Activated naive CD4-positive, alpha-beta T cell treated with anti-CD3 and anti-CD28 coated beads, Interleukin-2, amount 50 U/mL, for 72 hours (primary cell): ENCODE measurements at regions not wholly inside any gene's neighbourhood (a gene's known extent, or its start where the extent isn't known, plus 50 kb on each side); places are given as distances from the start of the nearest gene placed in this dataset.
A peak's percentile ranks its signal among the peaks of the same experiment; 100 is the strongest.

Source experiments
- ATAC-seq, 2 donors: fragments of 150-1000 bp; cut with Tn5 transposase; 2 replicates each; pipeline ENCODE4 v1.10.0; 2021; ENCODE audit warnings: mild to moderate bottlenecking in 2 of 2, moderate library complexity in 2 of 2
- DNase-seq, 2 donors: peaks; one replicate each; pipeline ENCODE4 v3.0.0; 2021 to 2022; ENCODE audit warnings: low spot score in 2 of 2
- H3K27ac Mint-ChIP-seq, 2 donors: one replicate each; pipeline ENCODE4 v1.8.0; 2022; ENCODE audit warnings: mild to moderate bottlenecking in 2 of 2, mixed read lengths in 2 of 2
- H3K36me3 Mint-ChIP-seq, 2 donors: one replicate each; pipeline ENCODE4 v1.8.0; 2022; ENCODE audit warnings: mixed read lengths in 2 of 2
- H3K9me3 Mint-ChIP-seq, 2 donors: one replicate each; pipeline ENCODE4 v1.8.0; 2022; ENCODE audit warnings: mixed read lengths in 2 of 2

- Mint-ChIP-seq H3K9me3 (peaks cover 0 to 6% of the 10 kb centered on the region in 2 donors), H3K27ac (no peak overlapping the region), H3K36me3 (no peaks in the 10 kb centered on the region)
- no peak for ATAC-seq
- no peak for DNase-seq
These were observed 59.2 kb downstream of the EMX2 start for GRCh38 chr10:117601716-117602115.

GRCh38 chr10:117603081-117603480 lies 60.5 kb downstream of the EMX2 start:
- DNase-seq = no peak
- Mint-ChIP-seq H3K27ac (peak overlapping the region in 1 of 2 donors; percentile 30), H3K36me3 (no peaks in the 10 kb centered on the region), H3K9me3 (peaks cover 0 to 6% of the 10 kb centered on the region in 2 donors)
- no peak for ATAC-seq

DNA sequence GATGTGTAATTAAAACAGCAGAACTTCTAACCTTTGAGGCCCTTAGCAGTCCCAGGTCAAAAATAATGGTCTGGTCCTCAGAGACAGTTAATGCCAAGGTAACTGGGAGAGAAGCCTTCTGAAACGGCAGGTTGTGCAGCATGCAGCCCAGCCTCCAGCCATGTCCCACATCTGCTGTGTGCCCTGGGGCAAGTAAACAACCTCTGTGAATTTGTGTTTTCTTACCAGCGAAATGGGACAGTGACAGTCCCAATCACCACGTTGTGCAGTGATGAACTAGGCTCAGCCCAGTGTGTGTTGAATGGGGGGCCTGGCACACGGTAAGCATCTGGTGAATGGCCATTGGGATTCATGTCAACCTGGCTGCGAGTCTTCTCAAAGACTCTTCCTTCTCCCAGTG lies 61.2 kb downstream of the EMX2 start:
- Mint-ChIP-seq H3K36me3 (no peaks in the 10 kb centered on the region), H3K9me3 (peaks cover 0 to 6% of the 10 kb centered on the region in 2 donors), H3K27ac (no peak overlapping the region)
- ATAC-seq (no peak), DNase-seq (no peak)

- H3K27ac Mint-ChIP-seq = no peak overlapping the region
- no peak for ATAC-seq
- no peak for DNase-seq
- H3K9me3 Mint-ChIP-seq = peaks cover 0 to 9% of the 10 kb centered on the region in 2 donors
- no peaks in the 10 kb centered on the region for H3K36me3 Mint-ChIP-seq
These were observed 66.7 kb downstream of the EMX2 start for GRCh38 chr10:117609095-117609795.

DNA sequence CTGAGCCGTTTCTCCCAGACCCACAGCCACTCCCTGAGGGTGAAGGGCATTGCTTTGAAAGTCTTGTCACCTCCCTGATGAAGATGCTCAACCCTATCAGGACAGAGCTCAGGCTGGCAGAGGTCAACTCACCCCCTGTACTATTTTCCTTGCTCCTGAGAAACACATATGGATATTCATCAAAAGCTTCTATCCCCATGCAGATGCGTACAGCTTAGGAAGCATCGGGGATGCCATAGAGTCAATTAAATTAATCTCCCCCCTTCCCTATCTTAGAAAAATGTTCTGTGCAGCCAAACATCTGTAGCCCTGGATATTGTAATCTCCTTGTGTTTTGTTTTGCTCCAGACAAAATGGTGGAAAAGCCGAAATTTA lies 67.2 kb downstream of the EMX2 start:
- Mint-ChIP-seq H3K27ac (no peak overlapping the region), H3K36me3 (no peaks in the 10 kb centered on the region), H3K9me3 (peaks cover 0 to 7% of the 10 kb centered on the region in 2 donors)
- no peak for DNase-seq
- no peak for ATAC-seq

DNA sequence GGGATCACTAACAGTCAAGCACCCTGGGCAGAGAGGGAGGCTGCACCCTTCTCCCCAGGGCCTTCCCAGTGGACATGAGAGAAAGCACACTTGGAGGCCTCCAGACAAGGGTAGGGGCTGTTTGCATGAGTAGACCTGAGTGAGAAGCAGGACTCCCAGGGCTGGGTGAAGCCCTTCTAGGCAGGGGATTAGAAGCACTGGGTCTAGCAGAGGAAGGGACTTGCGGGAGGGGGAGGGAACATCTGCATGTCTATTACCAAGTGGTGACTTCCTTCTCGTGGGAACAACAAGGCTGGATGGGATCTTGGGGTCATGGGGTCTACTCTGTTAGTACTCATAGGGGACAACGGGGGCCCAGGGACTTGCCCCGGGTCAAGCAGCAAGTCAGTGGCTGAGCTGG lies 67.8 kb downstream of the EMX2 start:
- no peak for ATAC-seq
- Mint-ChIP-seq H3K9me3 (peaks cover 0 to 6% of the 10 kb centered on the region in 2 donors), H3K36me3 (no peaks in the 10 kb centered on the region), H3K27ac (no peak overlapping the region)
- DNase-seq = no peak

DNA sequence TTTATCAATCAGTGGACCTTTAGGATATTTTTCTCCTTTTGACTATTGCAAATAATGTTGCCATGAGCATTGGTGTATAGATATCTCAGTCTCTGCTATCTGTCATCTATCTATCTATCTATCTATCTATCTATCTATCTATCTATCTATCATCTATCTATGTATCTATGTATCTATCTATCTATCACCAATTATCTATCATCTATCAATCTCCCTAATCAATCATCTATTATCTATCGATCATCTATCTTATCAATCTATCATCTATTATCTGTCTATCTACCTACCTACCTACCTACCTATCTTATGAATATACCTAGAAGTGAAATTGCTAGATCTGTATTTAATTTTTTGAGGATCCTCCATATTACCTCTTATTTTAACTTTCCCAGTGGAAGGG lies 69.6 kb downstream of the EMX2 start:
- H3K36me3 Mint-ChIP-seq = no peaks in the 10 kb centered on the region
- DNase-seq (no peak), ATAC-seq (no peak)
- H3K9me3 Mint-ChIP-seq = peaks cover 0 to 6% of the 10 kb centered on the region in 2 donors
- no peak overlapping the region for H3K27ac Mint-ChIP-seq

GRCh38 chr10:117615649-117616048 lies 73.1 kb downstream of the EMX2 start:
- ATAC-seq (no peak), DNase-seq (no peak)
- Mint-ChIP-seq H3K36me3 (no peaks in the 10 kb centered on the region), H3K9me3 (peaks cover 0 to 6% of the 10 kb centered on the region in 2 donors), H3K27ac (no peak overlapping the region)

- Mint-ChIP-seq H3K36me3 (no peaks in the 10 kb centered on the region), H3K9me3 (peaks cover 0 to 6% of the 10 kb centered on the region in 2 donors), H3K27ac (no peak overlapping the region)
- DNase-seq (no peak), ATAC-seq (no peak)
These were observed 73.6 kb downstream of the EMX2 start for GRCh38 chr10:117616179-117616578.

DNA sequence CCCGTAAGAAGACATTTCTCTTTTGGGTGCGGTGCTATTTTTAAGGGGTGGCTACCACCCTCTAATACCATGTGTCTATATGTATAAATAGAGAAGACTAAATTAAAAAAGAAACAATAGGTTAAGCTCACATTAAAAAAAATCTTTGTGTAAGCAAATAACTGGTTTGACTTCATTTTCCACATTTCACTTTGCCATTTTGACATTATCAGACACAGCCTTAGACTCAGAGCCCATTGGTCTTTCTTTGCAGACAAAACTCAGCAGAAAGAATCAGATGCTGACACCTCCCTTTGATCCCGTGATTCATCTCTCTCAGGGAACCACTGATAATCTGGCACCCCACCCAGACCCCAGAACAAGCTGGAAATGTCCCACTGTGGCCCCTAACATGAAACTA lies 74.5 kb downstream of the EMX2 start:
- Mint-ChIP-seq H3K9me3 (peaks cover 0 to 6% of the 10 kb centered on the region in 2 donors), H3K27ac (no peak overlapping the region), H3K36me3 (no peaks in the 10 kb centered on the region)
- DNase-seq (no peak), ATAC-seq (no peak)

DNA sequence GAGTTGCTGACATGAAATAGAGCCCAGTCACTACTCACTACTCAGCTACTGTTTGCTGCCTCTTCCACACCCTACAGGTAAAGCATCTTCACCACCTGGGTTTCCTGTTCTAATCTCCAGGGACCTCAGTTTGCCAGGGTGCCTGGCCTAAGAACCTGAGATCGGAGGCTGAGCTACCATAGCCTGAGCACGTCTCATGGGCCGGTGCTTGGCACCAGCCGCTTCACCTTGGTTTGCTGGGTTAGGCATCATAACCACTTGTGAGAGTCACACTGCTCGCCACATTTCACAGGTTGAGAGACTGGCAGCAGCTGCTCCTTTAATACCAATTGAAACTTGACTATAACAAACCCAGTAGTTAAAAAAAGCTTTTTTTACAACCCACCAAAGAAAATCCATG lies 75.1 kb downstream of the EMX2 start:
- DNase-seq (no peak), ATAC-seq (no peak)
- H3K27ac Mint-ChIP-seq = no peak overlapping the region
- peaks cover 0 to 6% of the 10 kb centered on the region in 2 donors for H3K9me3 Mint-ChIP-seq
- no peaks in the 10 kb centered on the region for H3K36me3 Mint-ChIP-seq

DNA sequence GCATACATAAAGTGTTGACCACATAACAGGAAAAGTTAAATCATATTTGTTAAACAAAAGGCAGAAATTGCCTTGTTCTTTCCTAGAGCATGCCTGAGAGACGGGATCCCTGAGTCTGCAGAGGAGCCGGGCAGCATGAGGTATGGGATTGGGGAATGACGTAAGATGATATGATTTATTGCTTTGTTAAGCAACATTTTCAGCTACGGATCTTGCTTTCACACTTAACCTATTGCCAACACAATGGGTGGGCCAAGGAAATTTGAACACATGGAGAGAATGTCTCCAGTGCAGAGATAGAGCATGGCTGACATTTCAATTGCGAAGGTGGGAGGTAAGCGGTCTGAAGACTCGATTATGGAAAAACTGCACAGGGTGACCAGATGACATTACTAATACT lies 76.7 kb downstream of the EMX2 start:
- DNase-seq (no peak), ATAC-seq (no peak)
- H3K27ac Mint-ChIP-seq = no peak overlapping the region
- peaks cover 0 to 3% of the 10 kb centered on the region in 2 donors for H3K9me3 Mint-ChIP-seq
- H3K36me3 Mint-ChIP-seq = no peaks in the 10 kb centered on the region

GRCh38 chr10:117619707-117620405 lies 77.3 kb downstream of the EMX2 start:
- Mint-ChIP-seq H3K9me3 (no peaks in the 10 kb centered on the region), H3K27ac (no peak overlapping the region), H3K36me3 (no peaks in the 10 kb centered on the region)
- ATAC-seq (peak in 1 of 2 donors; percentile 57), DNase-seq (no peak)

DNA sequence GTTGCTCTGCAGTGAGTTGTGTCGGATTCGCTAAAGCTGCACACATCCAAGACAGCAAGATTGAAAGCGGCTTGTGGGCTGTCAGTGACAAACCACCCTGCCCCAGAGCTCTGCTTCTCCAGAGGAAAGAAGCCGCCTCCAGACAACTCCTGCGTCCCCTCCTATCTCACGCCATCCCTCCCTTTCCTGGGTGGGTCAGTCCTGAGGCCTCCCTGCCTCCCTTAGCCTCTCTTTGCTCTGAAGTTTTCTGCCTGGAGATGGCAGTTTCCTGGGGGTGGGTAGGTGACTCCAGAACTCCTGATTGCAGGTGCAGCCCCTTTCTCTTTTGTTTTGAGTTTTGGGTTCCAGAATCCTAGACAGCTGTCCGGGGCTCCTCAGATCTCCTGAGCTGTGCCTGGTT lies 78.7 kb downstream of the EMX2 start:
- no peak for ATAC-seq
- H3K27ac Mint-ChIP-seq = no peak overlapping the region
- H3K36me3 Mint-ChIP-seq = no peaks in the 10 kb centered on the region

DNA sequence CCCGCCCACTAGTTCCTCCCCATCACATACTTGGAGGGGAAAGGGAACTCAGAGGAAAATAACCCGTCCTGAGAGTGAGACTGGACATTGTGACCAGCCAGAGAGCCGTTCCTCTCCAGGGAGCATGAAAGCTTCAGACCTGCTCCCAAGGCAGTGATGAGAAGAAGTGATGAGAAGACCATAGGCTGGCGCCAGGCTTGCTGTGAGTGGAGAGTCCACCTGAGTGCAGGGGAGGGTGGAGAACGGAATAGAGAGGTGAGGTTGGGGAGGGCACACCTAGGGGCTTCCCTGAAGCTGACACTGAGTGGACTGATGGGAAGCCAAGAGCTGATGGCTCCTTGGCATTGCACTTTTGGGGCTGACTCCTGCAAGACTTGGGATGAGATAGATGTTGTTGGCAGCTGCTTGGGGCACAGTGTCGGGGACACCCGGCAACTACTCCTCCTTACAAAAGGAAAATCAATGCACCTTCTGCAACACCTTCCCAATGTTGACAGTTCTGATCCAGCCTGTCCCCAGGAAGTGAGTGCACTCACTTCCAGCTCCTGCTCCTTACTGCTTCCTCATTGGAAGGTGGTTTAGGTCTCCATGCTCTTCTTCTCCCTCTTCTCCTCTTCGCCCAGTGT lies 79.4 kb downstream of the EMX2 start:
- Mint-ChIP-seq H3K27ac (no peak overlapping the region), H3K36me3 (no peaks in the 10 kb centered on the region)
- DNase-seq = no peak

More for the DNA sequence above, 78.7 kb downstream of the EMX2 start:
- no peaks in the 10 kb centered on the region for H3K9me3 Mint-ChIP-seq
- no peak for DNase-seq

GRCh38 chr10:117622471-117623184 lies 80.1 kb downstream of the EMX2 start:
- ATAC-seq (no peak), DNase-seq (no peak)
- Mint-ChIP-seq H3K9me3 (no peaks in the 10 kb centered on the region), H3K36me3 (no peaks in the 10 kb centered on the region), H3K27ac (peak overlapping the region in 1 of 2 donors; percentile 50)

More for the DNA sequence above, 79.4 kb downstream of the EMX2 start:
- H3K9me3 Mint-ChIP-seq = no peaks in the 10 kb centered on the region
- no peak for ATAC-seq

- ATAC-seq (no peak), DNase-seq (no peak)
- no peak overlapping the region for H3K27ac Mint-ChIP-seq
- no peaks in the 10 kb centered on the region for H3K36me3 Mint-ChIP-seq
- H3K9me3 Mint-ChIP-seq = no peaks in the 10 kb centered on the region
These were observed 83.7 kb downstream of the EMX2 start for GRCh38 chr10:117626228-117626627.
